ENCODE measurements at regions not wholly inside any gene's neighbourhood (a gene's known extent, or its start where the extent isn't known, plus 50 kb on each side); places are given as distances from the start of the nearest gene placed in this dataset.

DNA sequence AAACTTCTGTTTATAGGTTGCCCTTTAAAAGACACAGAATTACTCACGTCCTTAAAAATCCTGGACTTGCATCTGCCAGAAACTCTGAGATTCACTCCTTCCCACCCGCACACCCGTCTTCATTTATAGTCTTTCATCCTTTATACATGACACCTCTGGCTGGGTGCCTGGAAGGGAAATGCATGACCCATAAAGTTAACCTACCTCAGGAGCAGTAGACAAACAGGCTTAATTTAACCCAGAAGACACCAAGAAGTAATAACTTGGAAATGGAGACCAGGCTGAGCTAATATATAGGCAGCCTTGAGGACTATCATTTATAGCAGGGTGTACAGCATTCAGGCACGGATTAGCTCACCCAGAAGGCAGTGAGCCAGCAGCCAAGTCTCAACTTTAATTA lies 429.0 kb upstream of the NRSN1 start:
- DNase-seq (ENCODE audit: extremely low spot score, unreplicated experiment): no peak
- H3K27me3 Mint-ChIP-seq: no peaks in the 10 kb centered on the region
- TF ChIP-seq, protein P1, sequence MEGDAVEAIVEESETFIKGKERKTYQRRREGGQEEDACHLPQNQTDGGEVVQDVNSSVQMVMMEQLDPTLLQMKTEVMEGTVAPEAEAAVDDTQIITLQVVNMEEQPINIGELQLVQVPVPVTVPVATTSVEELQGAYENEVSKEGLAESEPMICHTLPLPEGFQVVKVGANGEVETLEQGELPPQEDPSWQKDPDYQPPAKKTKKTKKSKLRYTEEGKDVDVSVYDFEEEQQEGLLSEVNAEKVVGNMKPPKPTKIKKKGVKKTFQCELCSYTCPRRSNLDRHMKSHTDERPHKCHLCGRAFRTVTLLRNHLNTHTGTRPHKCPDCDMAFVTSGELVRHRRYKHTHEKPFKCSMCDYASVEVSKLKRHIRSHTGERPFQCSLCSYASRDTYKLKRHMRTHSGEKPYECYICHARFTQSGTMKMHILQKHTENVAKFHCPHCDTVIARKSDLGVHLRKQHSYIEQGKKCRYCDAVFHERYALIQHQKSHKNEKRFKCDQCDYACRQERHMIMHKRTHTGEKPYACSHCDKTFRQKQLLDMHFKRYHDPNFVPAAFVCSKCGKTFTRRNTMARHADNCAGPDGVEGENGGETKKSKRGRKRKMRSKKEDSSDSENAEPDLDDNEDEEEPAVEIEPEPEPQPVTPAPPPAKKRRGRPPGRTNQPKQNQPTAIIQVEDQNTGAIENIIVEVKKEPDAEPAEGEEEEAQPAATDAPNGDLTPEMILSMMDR (conservative IDR thresholded peaks at IDR 0.05): no peak
- H3K27ac Mint-ChIP-seq: no peak overlapping the region
- H3K4me3 Mint-ChIP-seq: no peak overlapping the region
- peaks cover 27% of the 10 kb centered on the region for H3K4me1 Mint-ChIP-seq (ENCODE audit: unreplicated experiment)
- no peaks in the 10 kb centered on the region for H3K36me3 Mint-ChIP-seq
- H3K9me3 Mint-ChIP-seq: no peaks in the 10 kb centered on the region

DNA sequence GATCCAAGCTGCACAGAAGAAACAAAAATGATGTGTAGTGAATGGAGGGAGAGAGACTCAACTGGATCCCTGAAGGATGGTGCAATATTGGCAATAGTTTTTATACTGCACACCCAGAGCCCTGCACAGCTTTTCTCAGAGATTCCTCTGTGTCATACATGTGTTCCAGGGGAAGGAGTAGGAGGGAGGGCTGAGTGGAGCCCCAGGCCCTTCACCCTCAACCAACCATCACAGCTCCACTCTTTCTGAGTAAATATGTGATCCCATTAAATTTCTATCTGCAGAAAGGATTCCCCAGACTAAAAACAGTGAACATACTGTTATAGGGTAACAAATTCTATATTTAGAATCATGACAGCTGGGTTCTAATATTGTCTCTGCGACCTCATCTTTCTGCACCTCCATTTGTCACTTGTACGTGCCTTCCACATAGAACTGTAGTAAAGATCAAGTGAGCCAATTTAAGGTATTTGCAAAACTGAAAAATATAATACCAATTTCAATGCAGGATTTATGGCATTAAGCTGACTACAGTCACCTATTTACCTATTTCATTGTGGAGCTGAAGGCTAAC lies 421.4 kb upstream of the NRSN1 start:
- Mint-ChIP-seq H3K4me3 (no peak overlapping the region), H3K4me1 (ENCODE audit: unreplicated experiment) (no peaks in the 10 kb centered on the region), H3K9me3 (no peaks in the 10 kb centered on the region), H3K36me3 (no peaks in the 10 kb centered on the region), H3K27ac (no peak overlapping the region), H3K27me3 (no peaks in the 10 kb centered on the region)
- TF ChIP-seq, protein P1 (conservative IDR thresholded peaks at IDR 0.05): no peak
- DNase-seq (ENCODE audit: extremely low spot score, unreplicated experiment): no peak

DNA sequence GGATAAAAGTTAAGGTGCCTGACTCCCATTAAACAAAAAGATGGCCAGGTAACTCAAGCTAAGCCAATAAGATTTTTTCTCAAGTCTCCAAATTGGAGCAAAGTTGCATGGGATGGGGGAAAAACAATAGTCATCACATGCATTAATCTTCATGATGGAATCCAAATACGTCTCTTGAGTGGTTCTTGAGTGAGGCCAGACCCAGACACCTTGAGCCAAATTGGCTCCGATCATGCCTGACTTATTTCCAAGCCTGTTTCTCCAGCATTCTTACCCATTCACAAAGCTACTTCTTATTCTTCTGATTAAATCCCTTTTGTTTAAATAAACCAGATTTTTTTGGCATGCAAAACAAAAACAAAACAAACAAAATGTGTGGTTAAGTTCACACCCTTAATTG lies 420.3 kb upstream of the NRSN1 start:
- H3K9me3 Mint-ChIP-seq: no peaks in the 10 kb centered on the region
- no peaks in the 10 kb centered on the region for H3K36me3 Mint-ChIP-seq
- no peaks in the 10 kb centered on the region for H3K27me3 Mint-ChIP-seq
- no peak overlapping the region for H3K4me3 Mint-ChIP-seq
- no peaks in the 10 kb centered on the region for H3K4me1 Mint-ChIP-seq (ENCODE audit: unreplicated experiment)
- TF ChIP-seq, protein P1 (conservative IDR thresholded peaks at IDR 0.05): no peak
- DNase-seq (ENCODE audit: extremely low spot score, unreplicated experiment): no peak
- H3K27ac Mint-ChIP-seq: no peak overlapping the region

DNA sequence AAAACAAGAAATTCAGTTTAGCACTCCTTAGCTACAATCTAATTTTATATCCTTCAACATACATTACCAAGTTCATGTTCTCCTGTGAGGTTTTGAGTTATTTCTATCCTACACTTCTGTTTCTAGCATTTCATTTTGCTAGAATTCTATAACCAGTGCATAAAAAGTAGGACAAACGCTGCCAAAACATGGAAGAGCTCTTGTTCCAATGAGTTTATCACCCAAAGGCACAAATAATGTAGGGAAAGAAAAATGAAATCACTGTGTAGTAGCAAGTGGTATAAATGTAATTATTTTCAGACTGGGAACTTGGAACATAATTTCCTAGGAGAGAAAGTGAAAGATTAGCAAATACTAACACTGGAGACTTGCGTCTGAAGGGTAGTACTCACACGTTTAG lies 413.3 kb upstream of the NRSN1 start:
- Mint-ChIP-seq H3K4me1 (ENCODE audit: unreplicated experiment) (no peaks in the 10 kb centered on the region), H3K36me3 (no peaks in the 10 kb centered on the region), H3K4me3 (no peak overlapping the region), H3K27ac (no peak overlapping the region), H3K9me3 (no peaks in the 10 kb centered on the region), H3K27me3 (no peaks in the 10 kb centered on the region)
- TF ChIP-seq, protein P1 (conservative IDR thresholded peaks at IDR 0.05): no peak
- DNase-seq (ENCODE audit: extremely low spot score, unreplicated experiment): no peak

DNA sequence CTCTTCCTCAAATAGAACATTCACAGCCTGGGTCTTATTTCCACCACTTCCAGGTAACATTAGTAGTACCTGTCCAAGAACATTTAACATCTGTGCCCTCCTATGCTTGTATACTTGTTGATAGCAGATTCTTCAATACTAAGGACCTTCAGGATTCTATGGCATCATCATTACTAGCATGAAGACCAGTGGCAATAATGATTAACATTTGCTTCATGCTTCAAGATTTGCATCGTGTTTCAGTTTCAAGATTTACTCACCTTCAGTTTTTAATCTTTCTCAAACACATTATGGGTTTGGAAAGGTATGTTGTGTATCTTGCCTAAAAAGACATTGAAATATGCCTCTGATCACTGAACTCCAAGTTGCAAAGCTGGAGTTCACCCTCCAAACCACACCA lies 412.8 kb upstream of the NRSN1 start:
- H3K4me1 Mint-ChIP-seq (ENCODE audit: unreplicated experiment): no peaks in the 10 kb centered on the region
- no peaks in the 10 kb centered on the region for H3K9me3 Mint-ChIP-seq
- no peaks in the 10 kb centered on the region for H3K36me3 Mint-ChIP-seq
- H3K27me3 Mint-ChIP-seq: no peaks in the 10 kb centered on the region
- H3K4me3 Mint-ChIP-seq: no peak overlapping the region
- TF ChIP-seq, protein P1 (conservative IDR thresholded peaks at IDR 0.05): no peak
- no peak overlapping the region for H3K27ac Mint-ChIP-seq
- no peak for DNase-seq (ENCODE audit: extremely low spot score, unreplicated experiment)

DNA sequence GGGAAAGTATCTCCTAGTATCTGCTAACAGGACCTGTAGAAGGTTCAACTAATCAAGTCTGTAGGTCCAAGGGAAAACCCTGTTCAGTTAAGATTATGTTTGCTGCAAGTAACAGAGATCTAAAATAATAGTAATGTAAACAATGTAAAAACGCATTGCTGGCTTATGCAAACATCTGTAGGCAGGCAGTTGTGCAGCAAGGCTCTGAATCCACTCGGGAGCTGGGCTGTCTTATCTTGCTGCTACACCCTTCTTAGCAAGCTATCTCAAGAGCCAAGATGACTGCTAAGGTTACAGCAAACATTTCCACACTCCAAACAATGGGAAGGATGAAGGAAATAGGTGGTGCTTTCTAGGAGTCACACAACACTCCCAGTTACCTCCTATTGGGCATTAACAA lies 397.3 kb upstream of the NRSN1 start:
- H3K27ac Mint-ChIP-seq: no peak overlapping the region
- no peak for DNase-seq (ENCODE audit: extremely low spot score, unreplicated experiment)
- no peaks in the 10 kb centered on the region for H3K9me3 Mint-ChIP-seq
- H3K4me3 Mint-ChIP-seq: no peak overlapping the region
- H3K36me3 Mint-ChIP-seq: no peaks in the 10 kb centered on the region
- peaks cover 4% of the 10 kb centered on the region for H3K4me1 Mint-ChIP-seq (ENCODE audit: unreplicated experiment)
- no peaks in the 10 kb centered on the region for H3K27me3 Mint-ChIP-seq
- TF ChIP-seq, protein P1 (conservative IDR thresholded peaks at IDR 0.05): no peak

Data from type B pancreatic cell (in vitro differentiated cells).